SK-MEL-5 (cell line): ENCODE measurements at regions not wholly inside any gene's neighbourhood (a gene's known extent, or its start where the extent isn't known, plus 50 kb on each side); places are given as distances from the start of the nearest gene placed in this dataset.

Experiments used
- DNase-seq: peaks from one replicate; pipeline ENCODE4 v3.0.0-alpha.2; 2016; ENCODE audit warnings: low read depth, low spot score
- in situ Hi-C: cut with HindIII; loops from 2 replicates; pipeline ENCODE4 v1.10.0; 2016; ENCODE audit warnings: low sequenced_read_pairs, high pct_unique_total_duplicates, low pct_unique_long_range_greater_than_20kb

GRCh38 chr9:1238407-1238806 lies 188.2 kb downstream of the DMRT2 start:
- in situ Hi-C loops = no loop called here
- DNase-seq = no peak

GRCh38 chr9:1248743-1249142 lies 198.6 kb downstream of the DMRT2 start:
- in situ Hi-C loops = no loop called here
- DNase-seq = no peak

DNA sequence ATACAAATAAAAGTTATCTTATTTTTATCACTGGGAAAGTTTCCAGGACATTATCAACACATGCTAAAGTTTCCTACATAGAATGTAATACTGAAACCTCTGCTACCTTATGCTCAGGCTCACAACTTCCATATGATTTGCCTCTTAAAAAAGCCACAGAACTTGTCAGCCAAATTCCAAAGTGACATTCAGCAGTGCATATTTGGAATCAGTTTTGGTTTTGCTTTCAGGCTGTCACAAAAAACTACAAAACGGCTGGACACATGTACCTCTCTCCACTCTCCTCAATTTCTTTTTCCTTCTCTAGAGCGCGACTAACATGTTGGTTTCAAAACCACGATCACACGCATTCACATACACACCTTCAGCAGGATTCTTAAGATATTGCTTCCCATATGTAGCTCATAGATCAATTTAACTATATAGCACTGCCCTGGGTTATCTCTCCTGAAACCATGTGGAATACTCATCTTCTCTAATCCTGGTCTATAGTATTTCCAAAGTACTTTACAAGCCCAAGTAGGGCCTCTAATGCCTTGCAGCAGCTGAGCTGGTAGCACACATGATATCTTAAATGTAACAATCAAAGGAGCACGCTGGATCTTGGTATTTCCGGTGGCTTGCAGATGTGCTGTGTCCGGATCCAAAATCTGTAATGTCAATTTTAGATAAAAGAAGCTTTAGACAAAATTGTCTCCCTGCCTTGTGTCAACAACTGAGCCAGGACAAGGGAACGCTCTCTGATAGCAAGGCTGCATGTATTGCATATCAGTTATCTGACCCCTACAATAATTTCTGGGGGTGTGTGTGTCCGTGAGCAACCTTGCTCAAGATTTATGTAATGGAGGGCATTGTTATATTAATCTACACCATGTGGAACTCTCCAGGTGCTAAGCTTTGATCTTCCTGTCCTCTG lies 203.2 kb downstream of the DMRT2 start:
- no peak for DNase-seq
- in situ Hi-C loops = no loop called here

GRCh38 chr9:1254071-1254470 lies 203.9 kb downstream of the DMRT2 start:
- in situ Hi-C loops = no loop called here
- DNase-seq = no peak

GRCh38 chr9:1256178-1256577 lies 206.0 kb downstream of the DMRT2 start:
- DNase-seq = no peak
- in situ Hi-C loops = no loop called here

GRCh38 chr9:1261266-1261665 lies 211.1 kb downstream of the DMRT2 start:
- DNase-seq = no peak
- in situ Hi-C loops = no loop called here

DNA sequence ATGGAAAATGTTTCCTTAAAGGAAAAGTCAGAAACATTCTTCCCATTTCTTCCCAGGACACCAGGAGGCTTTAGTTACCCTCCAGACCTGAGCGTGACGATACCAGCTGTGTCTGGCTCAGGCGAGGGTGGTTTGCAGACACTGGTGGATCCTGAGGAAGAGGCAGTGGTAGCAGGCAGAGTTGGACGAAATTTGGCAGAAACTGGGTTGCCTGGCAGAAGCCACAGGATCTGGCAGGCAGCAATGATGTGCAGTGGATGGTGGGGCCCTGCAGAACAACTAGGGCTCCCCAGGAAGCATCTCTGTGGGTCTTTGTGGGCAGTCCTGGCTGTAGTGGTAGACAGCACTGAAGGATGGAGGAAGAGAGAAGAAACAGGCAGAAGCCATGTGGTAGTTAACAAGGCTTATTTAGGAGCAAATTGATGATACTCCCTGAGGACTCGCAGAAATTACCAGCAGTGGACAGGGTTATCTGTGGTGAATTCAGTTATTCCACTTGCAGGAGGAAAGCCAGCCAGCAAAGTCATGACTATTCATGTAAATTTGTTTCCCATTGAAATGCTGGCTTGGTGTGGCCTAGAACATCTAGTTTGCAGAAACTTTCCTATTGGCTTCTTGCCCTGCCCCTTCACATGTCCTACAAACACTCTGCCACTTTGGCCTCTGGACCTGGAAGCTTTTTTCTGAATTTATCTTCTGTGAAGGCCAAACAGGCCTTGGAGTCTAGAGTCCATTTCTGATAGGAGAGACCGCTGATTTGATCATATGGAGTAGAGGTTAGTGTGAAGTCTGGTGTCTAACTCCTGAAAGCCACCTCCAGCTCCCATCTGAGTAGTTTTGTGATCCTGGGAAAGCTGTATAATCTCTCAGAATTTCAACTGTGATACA lies 212.0 kb downstream of the DMRT2 start:
- in situ Hi-C loops = no loop called here
- DNase-seq = no peak

- in situ Hi-C loops = no loop called here
- DNase-seq = no peak
Observed at GRCh38 chr9:1267141-1267570, 217.0 kb downstream of the DMRT2 start.

DNA sequence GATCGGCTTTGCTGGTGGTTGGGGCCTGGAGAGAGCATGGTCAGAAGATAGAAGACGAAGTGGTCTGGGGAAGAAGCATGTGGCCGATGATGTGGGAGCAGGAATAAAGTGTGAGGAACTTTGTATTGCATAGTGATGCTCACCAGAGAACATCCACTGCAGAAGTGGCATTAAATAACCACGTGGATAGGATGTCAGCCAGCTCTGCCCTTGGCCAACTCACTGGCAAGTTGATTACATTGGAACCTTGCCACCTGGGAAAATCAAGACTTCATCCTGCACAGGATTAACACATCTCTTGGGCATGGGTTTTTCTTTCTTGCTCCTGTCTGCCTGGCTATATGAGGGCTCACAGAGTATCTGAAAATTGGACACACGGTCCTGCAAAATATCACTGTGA lies 217.4 kb downstream of the DMRT2 start:
- no peak for DNase-seq
- in situ Hi-C loops = no loop called here

DNA sequence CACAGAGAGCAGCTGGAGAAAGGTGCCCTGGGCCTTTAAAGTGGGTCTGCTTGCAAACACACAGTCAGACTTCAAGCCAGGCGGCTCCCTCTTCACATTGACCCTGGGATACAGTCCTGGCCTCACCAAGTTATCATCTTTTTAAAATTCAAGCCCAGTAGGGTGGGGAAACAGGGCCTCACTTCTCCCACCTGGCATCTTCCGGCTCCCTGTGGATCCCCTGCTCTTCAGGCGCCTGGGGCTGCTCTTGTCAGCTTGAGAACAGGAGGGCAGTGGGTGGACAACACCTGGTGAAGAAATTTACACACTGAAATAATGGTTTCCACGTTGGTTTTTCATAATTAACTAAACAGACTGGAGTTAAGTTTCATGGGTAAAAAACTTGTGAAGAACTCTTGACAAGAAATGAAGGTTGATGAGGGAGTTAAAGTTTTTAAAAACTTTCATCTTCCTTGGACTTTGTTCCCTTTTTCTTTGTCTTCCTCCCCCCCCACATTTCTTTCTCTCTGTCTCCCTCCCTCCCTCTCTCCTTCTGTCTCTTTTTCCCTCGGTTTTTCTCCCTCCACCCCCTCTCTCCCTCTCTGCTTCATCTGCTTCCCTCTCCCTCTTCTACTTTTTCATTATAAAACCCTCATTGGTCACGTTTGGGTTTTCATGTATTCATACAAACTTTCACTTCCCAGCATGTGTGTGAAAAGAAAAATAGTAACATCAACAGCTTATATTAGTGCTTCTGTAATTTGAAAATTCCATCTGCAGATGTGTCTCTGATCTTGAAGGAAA lies 219.6 kb downstream of the DMRT2 start:
- DNase-seq = no peak
- in situ Hi-C loops = no loop called here

GRCh38 chr9:1271367-1271766 lies 221.2 kb downstream of the DMRT2 start:
- peak; percentile 2 for DNase-seq
- in situ Hi-C loops = no loop called here

DNA sequence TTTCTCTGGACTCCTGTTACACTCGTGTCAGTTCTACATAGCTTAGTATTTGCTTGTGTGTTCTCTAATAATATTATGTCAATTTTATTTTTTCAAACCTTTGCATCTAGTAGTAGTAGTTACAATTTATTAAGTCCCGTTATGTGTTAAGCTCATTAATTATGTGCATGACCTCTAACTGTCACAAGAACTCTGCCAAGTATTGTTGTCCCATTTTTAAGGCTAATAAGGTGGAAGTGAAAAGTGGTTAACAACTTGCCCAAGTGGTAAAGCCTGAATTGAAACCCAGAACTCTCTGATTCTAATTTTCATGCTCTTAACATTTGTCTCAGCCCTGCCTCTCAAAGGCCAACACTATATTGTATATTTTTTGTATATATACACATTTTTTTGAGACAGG lies 221.6 kb downstream of the DMRT2 start:
- no peak for DNase-seq
- in situ Hi-C loops = no loop called here

GRCh38 chr9:1272488-1272887 lies 222.3 kb downstream of the DMRT2 start:
- in situ Hi-C loops = no loop called here
- DNase-seq = no peak

DNA sequence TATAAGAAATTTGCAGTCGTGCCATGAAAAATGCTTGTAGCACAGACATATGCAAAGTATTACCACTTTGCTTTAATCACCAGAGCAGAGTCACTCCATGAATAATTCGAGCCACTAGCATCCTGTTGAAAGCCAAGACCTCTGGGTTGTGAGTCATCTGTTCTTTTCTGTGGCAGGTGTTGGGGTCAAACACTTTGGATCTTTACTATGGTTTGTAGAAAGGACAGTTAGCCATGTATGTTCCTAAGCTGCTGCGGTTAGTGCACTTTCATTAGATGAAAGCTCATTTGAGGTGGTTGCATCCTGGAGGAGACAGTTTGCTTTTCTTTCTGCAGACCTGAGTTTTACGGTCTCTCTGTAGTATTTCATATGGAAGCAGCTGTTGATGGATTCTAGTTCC lies 223.7 kb downstream of the DMRT2 start:
- no peak for DNase-seq
- in situ Hi-C loops = no loop called here

DNA sequence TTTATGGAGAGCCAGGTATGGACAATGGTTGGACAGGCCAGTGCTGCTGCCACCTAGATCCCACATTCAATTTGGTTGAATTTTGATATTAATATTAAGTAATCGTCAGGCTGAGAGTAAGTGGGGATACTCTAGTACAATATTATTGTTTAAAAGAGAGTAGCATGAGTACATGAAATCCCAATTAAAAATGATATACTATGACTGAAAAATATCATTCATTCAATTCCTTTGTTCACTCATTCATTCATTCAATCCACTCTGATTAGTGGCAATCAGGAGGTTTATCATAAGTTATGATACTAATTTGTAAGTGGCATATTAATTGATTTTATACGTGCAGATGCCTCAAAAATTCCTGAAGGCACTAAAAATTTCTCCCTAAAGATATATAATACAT lies 224.2 kb downstream of the DMRT2 start:
- no peak for DNase-seq
- in situ Hi-C loops = no loop called here

DNA sequence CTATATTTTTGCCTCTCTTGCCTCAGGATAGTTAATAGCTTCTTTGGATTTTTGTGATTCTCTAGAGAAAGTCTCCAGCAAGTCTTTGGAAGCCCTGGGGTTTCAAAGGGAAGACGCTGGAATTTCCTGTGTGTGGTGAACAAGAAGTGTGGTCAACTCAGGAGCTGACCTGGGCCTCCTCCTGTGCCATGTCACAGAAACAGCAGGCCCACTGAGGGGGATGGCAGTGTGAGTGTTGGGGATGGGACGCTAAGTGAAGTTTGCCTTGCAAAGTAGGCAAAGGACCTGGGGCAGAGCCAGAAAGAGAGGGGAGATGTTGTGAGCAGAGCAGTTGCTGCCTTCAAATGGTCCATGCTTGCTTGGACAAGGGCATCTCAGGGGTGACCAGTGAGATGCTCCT lies 226.3 kb downstream of the DMRT2 start:
- in situ Hi-C loops = no loop called here
- no peak for DNase-seq

DNA sequence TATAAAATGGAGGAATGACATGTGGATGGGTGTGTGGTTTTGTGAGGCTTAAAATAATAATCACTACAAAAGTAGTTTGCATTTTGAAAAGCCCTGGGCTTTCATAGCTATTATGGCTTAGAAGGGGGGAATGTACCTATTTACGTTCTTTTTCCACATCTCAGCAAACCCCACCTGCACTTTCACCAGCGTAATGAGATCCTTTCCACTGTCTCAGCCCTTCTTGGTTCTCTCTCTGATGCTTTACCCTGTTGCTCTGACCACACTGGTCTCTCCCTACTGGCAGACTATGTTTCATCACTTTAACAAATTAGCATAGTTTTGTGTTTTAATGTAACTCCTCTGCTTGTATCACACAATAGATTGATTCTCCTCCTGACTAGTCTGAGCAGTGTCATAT lies 234.6 kb downstream of the DMRT2 start:
- in situ Hi-C loops = no loop called here
- no peak for DNase-seq

DNA sequence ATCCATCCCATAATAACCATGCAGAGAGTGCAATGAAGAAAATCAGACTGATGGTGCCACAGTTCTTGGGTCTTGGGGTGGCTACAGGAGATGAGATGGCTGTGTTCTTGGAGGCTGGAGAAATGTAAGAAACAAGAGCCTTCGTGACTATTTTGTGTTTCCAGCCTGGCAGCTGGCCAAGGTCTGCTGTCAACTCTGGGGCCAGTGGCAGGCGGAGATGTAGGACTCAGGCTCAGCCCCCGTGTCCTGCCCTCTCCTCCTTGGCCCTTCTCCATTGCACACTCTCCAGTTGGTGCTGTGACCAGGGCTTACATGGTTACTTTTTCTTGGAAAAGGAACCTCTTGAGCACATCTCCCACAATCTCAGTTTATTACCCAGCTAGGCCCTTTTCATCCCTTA lies 235.4 kb downstream of the DMRT2 start:
- in situ Hi-C loops = no loop called here
- no peak for DNase-seq
